Upper lobe of left lung (tissue), 6 donors: ENCODE measurements at regions not wholly inside any gene's neighbourhood (a gene's known extent, or its start where the extent isn't known, plus 50 kb on each side); places are given as distances from the start of the nearest gene placed in this dataset.

Experiments used
- ATAC-seq, 2 donors: fragments of 200-7000 bp; cut with Tn5 transposase; one replicate each; pipeline ENCODE4 v1.9.1; 2022; ENCODE audit warnings: mild to moderate bottlenecking in 2 of 2, moderate library complexity in 2 of 2; ENCODE audit not compliant: low FRiP score in 2 of 2
- DNase-seq, 2 donors: peaks; one replicate each; pipeline ENCODE4 v3.0.0-alpha.2; 2019 to 2020
- H3K27ac ChIP-seq, 4 donors: fragments of 200-600 bp; sonication (generic); one replicate each; pipeline ENCODE4 v1.5.1; 2016 to 2019
- H3K27me3 ChIP-seq, 4 donors: fragments of 200-600 bp; sonication (generic); one replicate each; pipeline ENCODE4 v1.5.1; 2017 to 2019
- H3K36me3 ChIP-seq, 4 donors: fragments of 200-600 bp; sonication (generic); one replicate each; pipeline ENCODE4 v1.5.1; 2016 to 2019
- H3K4me1 ChIP-seq, 4 donors: fragments of 200-600 bp; sonication (generic); one replicate each; pipeline ENCODE4 v1.5.1; 2018 to 2019
- H3K4me3 ChIP-seq, 4 donors: fragments of 200-600 bp; sonication (generic); one replicate each; pipeline ENCODE4 v1.5.1; 2017 to 2019; ENCODE audit warnings: mild to moderate bottlenecking in 2 of 4, moderate library complexity in 1 of 4
- H3K9me3 ChIP-seq, 4 donors: fragments of 200-600 bp; sonication (generic); one replicate each; pipeline ENCODE4 v1.5.1; 2018 to 2019
- CTCF ChIP-seq, 6 experiments: fragments of 450-650 bp in 4 of 6; fragments of 200-600 bp in 2 of 6; sonication (generic) in 2 of 6; IDR thresholded peaks; one replicate each; pipeline ENCODE4 v1.5.1; 2016 to 2019; ENCODE audit warnings: antibody characterized with exemption in 6 of 6
- EP300 ChIP-seq, 4 donors: sonication (generic); formaldehyde crosslinking; IDR thresholded peaks; one replicate each; pipeline ENCODE4 v1.5.1; 2017; ENCODE audit warnings: antibody characterized with exemption in 4 of 4, control low read depth in 2 of 4
- POLR2A ChIP-seq, 4 donors: fragments of 450-650 bp; IDR thresholded peaks; one replicate each; pipeline ENCODE4 v1.5.1; 2016 to 2017; ENCODE audit warnings: antibody characterized with exemption in 4 of 4, mild to moderate bottlenecking in 2 of 4
- POLR2AphosphoS5 ChIP-seq, 2 donors: sonication (generic); formaldehyde crosslinking; IDR thresholded peaks; one replicate each; pipeline ENCODE4 v1.5.1; 2017; ENCODE audit warnings: antibody characterized with exemption in 2 of 2
- WGBS, 2 donors: methylation state at CpG; one replicate each; pipeline ENCODE4 v1.1.5; 2017 to 2018; 5-methylcytosine and 5-hydroxymethylcytosine counted together
- donor health status: DM: no; HTN: no; CAD: no; lungs with moderate emphysema.
- donor health status: DM: no; HTN: yes; CAD: no; lungs with severe emphysema.

GRCh38 chr4:170849969-170850368 lies 760.2 kb upstream of the AADAT start:
- WGBS, 2 donors = 78 to 95% methylated on average over 1 of the region's 1 CpG
- H3K4me1 ChIP-seq = no peaks in the 10 kb centered on the region
- no peaks in the 10 kb centered on the region for H3K27me3 ChIP-seq
- DNase-seq (no peak), ATAC-seq (no peak)
- H3K9me3 ChIP-seq = no peaks in the 10 kb centered on the region
- TF ChIP-seq POLR2AphosphoS5 (IDR thresholded peaks at IDR 0.05) (no peak), EP300 (IDR thresholded peaks at IDR 0.05) (no peak), POLR2A (IDR thresholded peaks at IDR 0.05) (no peak), CTCF (IDR thresholded peaks at IDR 0.05) (no peak)
- no peak overlapping the region for H3K4me3 ChIP-seq
- no peaks in the 10 kb centered on the region for H3K36me3 ChIP-seq
- no peak overlapping the region for H3K27ac ChIP-seq

- TF ChIP-seq POLR2AphosphoS5 (IDR thresholded peaks at IDR 0.05) = no peak
- TF ChIP-seq POLR2A (IDR thresholded peaks at IDR 0.05) = no peak
- no peak for TF ChIP-seq CTCF (IDR thresholded peaks at IDR 0.05)
- no peak for TF ChIP-seq EP300 (IDR thresholded peaks at IDR 0.05)
- Histone ChIP-seq H3K27ac (no peak overlapping the region), H3K9me3 (no peaks in the 10 kb centered on the region), H3K4me1 (no peaks in the 10 kb centered on the region), H3K4me3 (no peak overlapping the region), H3K27me3 (no peaks in the 10 kb centered on the region), H3K36me3 (no peaks in the 10 kb centered on the region)
- no peak for ATAC-seq
- WGBS, 2 donors = 78 to 80% methylated on average over 3 of the region's 3 CpGs
- DNase-seq = no peak
Observed at GRCh38 chr4:170827562-170828274, 738.0 kb upstream of the AADAT start.

GRCh38 chr4:170818786-170819185 lies 729.0 kb upstream of the AADAT start:
- 44 to 47% methylated on average over 2 of the region's 2 CpGs for WGBS, 2 donors
- no peak for TF ChIP-seq CTCF (IDR thresholded peaks at IDR 0.05)
- no peak for TF ChIP-seq POLR2A (IDR thresholded peaks at IDR 0.05)
- no peak for TF ChIP-seq POLR2AphosphoS5 (IDR thresholded peaks at IDR 0.05)
- TF ChIP-seq EP300 (IDR thresholded peaks at IDR 0.05) = no peak

DNA sequence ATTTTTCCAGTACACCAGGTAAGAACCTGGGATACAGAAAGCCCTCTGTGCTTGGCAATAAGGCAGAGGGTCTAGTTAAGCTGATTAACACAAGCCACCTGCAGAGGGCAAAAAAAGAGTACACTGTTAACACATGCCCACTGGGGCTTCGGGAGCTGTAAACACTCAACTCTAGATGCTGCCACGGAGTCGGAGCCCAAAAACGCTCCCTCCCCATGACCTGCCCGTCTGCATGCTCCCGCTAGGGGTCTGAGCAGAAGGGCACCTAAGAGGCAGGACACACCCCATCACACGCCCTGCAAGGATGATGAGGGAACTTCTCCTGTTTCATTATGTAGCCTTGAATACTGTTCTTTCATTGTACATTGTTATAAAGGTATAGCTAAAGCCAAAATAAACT lies 715.6 kb upstream of the AADAT start:
- H3K4me3 ChIP-seq = no peak overlapping the region
- H3K36me3 ChIP-seq = no peaks in the 10 kb centered on the region
- H3K27ac ChIP-seq = no peak overlapping the region
- no peaks in the 10 kb centered on the region for H3K9me3 ChIP-seq
- WGBS, 2 donors = 74 to 83% methylated on average over 7 of the region's 7 CpGs
- no peaks in the 10 kb centered on the region for H3K4me1 ChIP-seq
- ATAC-seq (no peak), DNase-seq (peak in 1 of 2 donors; percentile 11)
- H3K27me3 ChIP-seq = no peaks in the 10 kb centered on the region
- TF ChIP-seq EP300 (IDR thresholded peaks at IDR 0.05) (no peak), POLR2AphosphoS5 (IDR thresholded peaks at IDR 0.05) (no peak), POLR2A (IDR thresholded peaks at IDR 0.05) (no peak), CTCF (IDR thresholded peaks at IDR 0.05) (no peak)

More at GRCh38 chr4:170818786-170819185, 729.0 kb upstream of the AADAT start:
- no peak overlapping the region for H3K27ac ChIP-seq
- no peaks in the 10 kb centered on the region for H3K27me3 ChIP-seq
- DNase-seq (no peak), ATAC-seq (no peak)
- H3K4me1 ChIP-seq = no peaks in the 10 kb centered on the region
- peaks cover 0 to 13% (median 5%) of the 10 kb centered on the region in 4 donors for H3K9me3 ChIP-seq
- H3K4me3 ChIP-seq = no peak overlapping the region
- no peaks in the 10 kb centered on the region for H3K36me3 ChIP-seq

GRCh38 chr4:170804930-170805329 lies 715.2 kb upstream of the AADAT start:
- no peak for DNase-seq
- WGBS, 2 donors = 92 to 95% methylated on average over 11 of the region's 11 CpGs
- Histone ChIP-seq H3K27me3 (no peaks in the 10 kb centered on the region), H3K36me3 (no peaks in the 10 kb centered on the region), H3K4me1 (no peaks in the 10 kb centered on the region), H3K4me3 (no peak overlapping the region), H3K27ac (no peak overlapping the region), H3K9me3 (no peaks in the 10 kb centered on the region)
- ATAC-seq = no peak
- TF ChIP-seq EP300 (IDR thresholded peaks at IDR 0.05) (no peak), CTCF (IDR thresholded peaks at IDR 0.05) (no peak), POLR2A (IDR thresholded peaks at IDR 0.05) (no peak), POLR2AphosphoS5 (IDR thresholded peaks at IDR 0.05) (no peak)
